Fibroblast of lung (primary cell): ENCODE measurements at regions not wholly inside any gene's neighbourhood (a gene's known extent, or its start where the extent isn't known, plus 50 kb on each side); places are given as distances from the start of the nearest gene placed in this dataset.

ENCODE experiments used
- EZH2 ChIP-seq: IDR thresholded peaks from 2 replicates; pipeline ENCODE4 v1.5.1; 2012; ENCODE audit warnings: low read length, control low read depth, mild to moderate bottlenecking; ENCODE audit errors: missing control alignments
- TF ChIP-seq, protein P1 (sequence below), 2 donors: IDR thresholded peaks in 1 of 2; conservative IDR thresholded peaks in 1 of 2; 1 replicate in 1 of 2; 2 replicates in 1 of 2; pipeline ENCODE4 v1.5.1; 2011 to 2012; ENCODE audit warnings: low read length in 2 of 2, control low read depth in 1 of 2, inconsistent platforms in 1 of 2, low read depth in 1 of 2, mild to moderate bottlenecking in 1 of 2

DNA sequence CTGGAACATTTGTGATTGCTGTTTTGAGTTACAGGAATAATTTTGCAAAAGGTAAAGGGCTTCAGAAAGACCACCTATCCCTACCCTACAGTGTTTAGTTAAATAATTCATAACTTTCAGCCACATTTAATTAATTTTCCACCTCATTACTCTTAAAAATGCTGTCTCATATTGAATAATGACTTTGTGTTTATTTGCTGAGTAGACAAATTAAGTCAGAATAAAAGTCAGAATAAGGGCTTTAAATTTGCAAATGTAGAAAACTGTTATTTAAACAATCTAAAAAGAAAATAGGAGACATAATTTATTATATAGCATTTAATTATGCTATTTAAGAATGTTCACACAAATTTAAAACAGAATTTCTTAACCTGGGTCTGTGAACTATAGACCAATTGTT is 293.7 kb upstream of the RIMS1 start:
- TF ChIP-seq EZH2, result no peak
- TF ChIP-seq, protein P1, sequence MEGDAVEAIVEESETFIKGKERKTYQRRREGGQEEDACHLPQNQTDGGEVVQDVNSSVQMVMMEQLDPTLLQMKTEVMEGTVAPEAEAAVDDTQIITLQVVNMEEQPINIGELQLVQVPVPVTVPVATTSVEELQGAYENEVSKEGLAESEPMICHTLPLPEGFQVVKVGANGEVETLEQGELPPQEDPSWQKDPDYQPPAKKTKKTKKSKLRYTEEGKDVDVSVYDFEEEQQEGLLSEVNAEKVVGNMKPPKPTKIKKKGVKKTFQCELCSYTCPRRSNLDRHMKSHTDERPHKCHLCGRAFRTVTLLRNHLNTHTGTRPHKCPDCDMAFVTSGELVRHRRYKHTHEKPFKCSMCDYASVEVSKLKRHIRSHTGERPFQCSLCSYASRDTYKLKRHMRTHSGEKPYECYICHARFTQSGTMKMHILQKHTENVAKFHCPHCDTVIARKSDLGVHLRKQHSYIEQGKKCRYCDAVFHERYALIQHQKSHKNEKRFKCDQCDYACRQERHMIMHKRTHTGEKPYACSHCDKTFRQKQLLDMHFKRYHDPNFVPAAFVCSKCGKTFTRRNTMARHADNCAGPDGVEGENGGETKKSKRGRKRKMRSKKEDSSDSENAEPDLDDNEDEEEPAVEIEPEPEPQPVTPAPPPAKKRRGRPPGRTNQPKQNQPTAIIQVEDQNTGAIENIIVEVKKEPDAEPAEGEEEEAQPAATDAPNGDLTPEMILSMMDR (conservative IDR thresholded peaks at IDR 0.05 in 1 of 2, IDR thresholded peaks at IDR 0.05 in 1 of 2; ENCODE audit: low read depth in 1 of 2, low read length in 2 of 2), result no peak
